ENCODE measurements at regions not wholly inside any gene's neighbourhood (a gene's known extent, or its start where the extent isn't known, plus 50 kb on each side); places are given as distances from the start of the nearest gene placed in this dataset.

DNA sequence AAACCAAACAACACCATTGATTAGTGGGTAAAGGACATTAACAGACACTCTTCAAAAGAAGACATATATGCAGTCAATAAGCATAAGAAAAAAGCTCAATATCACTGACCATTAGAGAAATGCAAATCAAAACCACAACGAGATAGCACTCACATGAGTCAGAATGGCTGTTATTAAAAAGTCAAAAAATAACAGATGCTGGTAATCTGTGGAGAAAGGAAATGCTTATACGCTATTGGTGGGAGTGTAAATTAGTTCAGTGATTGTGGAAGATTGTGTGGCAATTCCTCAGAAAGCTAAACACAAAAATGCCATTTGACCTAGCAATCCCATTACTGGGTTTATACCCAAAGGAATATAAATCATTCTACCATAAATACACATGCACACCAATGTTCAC lies 182.6 kb downstream of the TRPC6 start:
- DNase-seq = no peak

GRCh38 chr11:101397979-101398378 lies 185.8 kb downstream of the TRPC6 start:
- DNase-seq = no peak

DNA sequence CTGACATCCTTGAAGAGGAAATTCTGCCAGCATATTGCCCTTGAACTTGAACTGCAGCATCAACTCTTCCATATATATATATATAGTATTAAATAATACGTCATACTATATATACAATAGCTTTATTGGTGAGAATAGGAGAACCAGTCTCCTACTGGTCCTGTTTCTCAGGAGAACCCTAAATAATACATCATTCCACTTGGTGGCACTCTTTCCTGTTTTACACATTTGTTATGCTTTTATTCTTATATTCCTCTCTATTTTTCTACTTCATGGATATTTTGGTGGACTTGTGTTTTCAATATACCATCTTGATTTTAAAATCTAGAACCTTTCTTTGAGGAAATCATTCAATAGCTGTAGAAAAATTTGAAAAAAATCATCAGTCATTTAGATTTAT lies 193.3 kb downstream of the TRPC6 start:
- no peak for DNase-seq

DNA sequence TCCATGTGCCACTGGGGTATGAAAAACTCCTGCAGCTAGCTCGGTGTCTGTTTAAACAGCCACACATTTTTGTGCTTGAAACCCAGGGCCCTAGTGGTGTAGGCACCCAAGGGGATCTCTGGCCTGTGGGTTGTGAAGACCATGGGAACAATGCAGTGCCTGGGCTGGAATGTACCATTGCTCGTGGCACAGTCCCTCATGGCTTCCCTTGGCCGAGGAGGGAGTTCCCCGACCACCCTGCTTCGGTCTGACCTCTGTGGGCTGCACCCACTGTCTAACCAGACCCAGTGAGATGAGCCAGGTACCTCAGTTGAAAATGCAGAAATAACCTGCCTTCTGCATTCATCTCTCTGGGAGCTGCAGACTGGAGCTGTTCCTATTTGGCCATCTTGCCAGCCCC lies 214.0 kb downstream of the TRPC6 start:
- no peak for DNase-seq

DNA sequence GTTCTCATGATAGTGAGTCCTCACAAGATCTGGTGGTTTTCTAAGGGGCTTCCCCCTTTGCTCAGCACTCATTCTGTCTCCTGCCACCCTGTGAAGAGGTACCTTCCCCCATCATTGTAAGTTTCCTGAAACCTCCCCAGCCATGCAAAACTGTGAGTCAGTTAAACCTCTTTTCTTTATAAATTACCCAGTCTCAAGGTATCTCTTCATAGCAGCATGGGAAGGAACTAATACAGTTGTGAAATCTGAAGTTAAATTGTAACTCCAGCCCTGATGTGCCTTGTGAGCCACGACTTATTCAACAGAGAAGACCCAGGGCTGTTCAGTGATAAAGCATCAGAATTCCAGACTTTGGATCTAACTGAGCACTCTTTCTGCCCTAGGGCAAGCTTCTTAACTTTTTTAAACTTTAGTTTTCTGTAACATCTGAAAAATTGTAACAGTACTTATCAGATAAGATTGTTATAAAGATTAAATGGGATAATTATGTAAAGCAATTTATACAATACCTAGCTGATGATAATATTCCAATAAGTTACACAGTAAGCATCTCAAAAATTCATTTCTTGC lies 220.0 kb downstream of the TRPC6 start:
- no peak for DNase-seq

DNA sequence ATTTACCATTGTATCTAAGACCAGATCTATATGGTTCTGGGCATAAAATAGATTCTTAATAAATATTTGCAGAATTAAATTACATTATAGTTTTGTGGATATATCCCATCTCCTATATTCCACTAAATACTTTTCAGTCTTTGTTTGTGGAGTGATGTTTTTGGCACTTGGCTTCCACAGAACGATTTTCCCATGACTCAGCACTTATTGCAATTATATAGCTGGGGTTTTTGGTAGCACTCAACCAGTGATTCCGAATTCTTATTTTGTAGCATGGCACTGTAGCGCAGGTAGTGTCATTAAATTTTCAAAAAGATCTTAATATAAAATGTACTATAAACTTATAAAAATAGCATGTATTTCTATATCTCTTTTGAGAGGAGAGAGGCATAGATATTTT lies 221.2 kb downstream of the TRPC6 start:
- no peak for DNase-seq

GRCh38 chr11:101357771-101358170 lies 226.0 kb downstream of the TRPC6 start:
- DNase-seq = no peak

DNA sequence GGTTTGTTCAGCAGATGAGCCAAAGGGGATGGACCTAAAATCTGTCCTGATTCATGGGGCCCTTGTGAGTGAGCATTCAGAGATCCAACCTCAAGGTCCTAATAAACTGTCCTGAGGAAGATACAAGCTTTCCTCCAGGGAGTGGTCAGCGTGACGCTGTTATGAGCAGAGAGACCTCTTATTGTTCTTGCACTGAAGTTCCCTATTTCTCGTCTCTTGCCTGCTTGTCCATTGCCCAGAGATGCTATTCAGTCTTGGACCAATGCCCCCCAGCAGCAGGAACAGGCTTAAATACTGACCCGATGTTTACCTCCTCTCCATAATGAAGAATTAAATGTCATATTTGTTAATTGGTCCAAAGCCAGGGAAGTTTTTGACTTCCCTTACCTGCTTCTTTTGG lies 225.2 kb upstream of the PGR start:
- DNase-seq = no peak

DNA sequence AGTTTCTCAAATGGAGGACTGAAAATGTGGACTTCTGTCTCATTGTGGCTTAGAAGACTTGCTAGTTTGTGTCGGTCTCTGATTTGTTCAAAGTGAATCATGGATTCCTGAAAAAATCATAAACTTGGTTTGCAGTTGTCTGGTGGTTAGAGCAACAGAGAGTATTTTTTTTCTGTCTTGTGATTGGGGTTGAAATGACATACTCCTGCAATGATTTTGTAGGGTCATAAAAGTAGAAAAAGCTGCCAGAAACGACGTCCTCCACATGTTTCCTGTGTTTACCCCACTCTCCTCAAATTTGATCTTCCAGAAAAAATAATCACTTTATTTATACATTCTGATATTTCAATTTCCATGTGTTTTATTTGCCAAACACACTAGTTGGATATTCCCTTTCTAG lies 219.2 kb upstream of the PGR start:
- DNase-seq = no peak

GRCh38 chr11:101346591-101346990 lies 217.0 kb upstream of the PGR start:
- DNase-seq = no peak

DNA sequence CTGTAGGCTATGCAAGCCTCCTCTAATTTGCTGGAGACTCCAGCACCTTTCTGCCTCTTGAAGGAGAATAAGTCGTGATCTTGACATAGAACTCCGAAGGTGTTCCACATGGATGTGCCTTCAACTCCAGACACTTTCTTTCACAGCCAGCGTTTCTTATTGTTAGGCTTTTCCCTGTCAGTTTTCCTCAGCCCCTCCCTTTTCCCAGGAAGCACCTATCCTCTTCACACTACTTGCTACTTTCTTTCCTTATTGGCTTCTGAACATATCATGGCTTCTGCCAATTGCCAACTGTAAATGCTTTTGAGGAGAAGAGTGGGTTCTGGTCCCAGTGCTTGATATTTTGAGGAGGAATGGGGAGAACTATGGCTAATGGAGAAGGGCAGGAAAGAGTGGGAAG lies 216.3 kb upstream of the PGR start:
- DNase-seq = no peak

DNA sequence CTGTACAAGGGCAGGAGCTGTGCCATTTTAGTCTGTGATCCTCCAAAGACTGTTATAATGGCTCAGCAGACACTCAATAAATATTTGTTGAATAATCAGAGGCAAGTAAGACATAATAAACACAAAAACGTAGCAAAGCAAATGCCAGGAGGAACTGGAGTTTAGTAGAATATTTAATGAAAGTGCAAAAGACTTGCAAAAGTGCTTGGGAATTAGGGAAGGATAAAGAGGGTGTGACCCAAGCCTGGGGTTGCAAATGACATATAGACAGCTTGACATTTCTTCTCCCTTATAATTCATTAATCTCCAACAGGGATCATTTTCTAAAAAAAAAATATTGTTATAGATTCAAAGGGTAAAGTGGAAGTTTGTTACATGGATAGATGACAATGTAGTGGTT lies 212.7 kb upstream of the PGR start:
- no peak for DNase-seq

- no peak for DNase-seq
Measured at GRCh38 chr11:101341578-101341977, 212.0 kb upstream of the PGR start.

GRCh38 chr11:101336858-101337257 lies 207.2 kb upstream of the PGR start:
- DNase-seq = peak; percentile 81

DNA sequence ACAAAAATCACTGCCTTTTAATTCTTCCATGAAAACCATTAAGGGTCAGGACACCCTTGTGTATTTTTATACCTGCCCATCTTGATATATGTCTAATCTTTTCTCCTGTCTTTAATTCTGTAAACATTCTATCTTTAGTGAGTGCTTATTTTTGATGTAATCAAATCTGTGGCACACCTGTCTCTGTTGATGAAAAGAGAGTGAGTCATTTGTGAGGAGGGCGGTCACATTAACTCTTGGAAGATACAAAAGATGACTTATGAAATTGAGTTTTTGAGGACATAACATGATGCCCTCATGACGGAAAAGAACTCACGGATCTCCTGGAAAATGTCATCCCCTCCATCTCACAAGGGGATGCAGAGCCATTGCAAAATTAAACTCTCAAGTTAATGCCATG lies 206.5 kb upstream of the PGR start:
- DNase-seq = peak; percentile 47

- DNase-seq = no peak
Measured at GRCh38 chr11:101334581-101334980, 205.0 kb upstream of the PGR start.

DNA sequence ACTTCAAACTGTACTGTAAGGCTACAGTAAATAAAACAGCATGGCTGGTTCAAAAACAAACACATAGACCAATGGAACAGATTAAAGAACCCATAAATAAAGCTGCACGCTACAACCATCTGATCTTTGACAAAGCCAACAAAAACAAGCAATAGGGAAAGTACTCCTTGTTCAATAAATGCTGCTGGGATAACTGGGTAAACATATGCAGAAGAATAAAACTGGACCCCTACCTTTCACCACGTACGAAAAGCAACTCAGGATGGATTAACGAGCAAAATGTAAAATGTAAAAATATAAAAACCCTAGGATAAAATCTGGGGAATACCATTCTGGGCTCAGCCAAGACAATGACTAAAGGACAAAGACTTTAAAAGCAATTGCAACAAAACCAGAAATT lies 201.8 kb upstream of the PGR start:
- DNase-seq = no peak

DNA sequence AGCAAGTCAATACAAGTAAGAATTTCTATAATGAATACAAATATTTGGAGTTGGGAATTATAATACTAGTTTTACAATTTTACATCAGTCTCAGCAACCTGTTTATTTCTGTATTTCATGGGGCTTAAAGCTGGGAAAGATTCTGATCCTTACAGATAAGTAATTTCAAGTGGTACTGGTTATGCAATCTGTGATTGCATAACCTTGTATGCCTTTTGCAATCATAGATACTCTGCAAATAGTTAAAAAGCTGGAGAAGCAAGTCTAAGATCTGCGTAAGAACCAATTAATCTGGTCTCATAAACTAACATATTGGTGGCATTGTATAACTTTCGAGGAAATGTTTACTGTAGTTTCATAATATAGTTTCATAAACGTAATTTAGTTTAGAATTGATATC lies 198.3 kb upstream of the PGR start:
- DNase-seq = no peak

DNA sequence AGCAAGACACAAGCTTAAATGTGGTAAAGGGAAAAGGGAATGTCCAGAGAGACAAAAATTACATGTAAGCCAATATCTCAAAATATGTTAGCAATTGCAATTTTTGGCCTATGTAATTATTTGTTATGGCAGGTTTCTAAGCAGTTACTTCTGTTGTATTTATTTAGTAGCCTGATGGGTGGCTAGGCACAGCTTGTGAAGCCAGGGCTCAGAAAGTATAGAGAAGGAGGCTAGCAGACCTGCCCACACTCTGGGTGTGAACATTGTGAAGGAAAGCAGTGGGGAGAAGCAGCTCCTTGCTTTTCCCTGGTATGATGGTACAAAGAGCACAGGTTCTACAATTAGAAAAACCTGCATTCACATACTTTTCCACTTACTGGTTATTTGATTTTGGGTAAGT lies 196.5 kb upstream of the PGR start:
- DNase-seq = no peak

DNA sequence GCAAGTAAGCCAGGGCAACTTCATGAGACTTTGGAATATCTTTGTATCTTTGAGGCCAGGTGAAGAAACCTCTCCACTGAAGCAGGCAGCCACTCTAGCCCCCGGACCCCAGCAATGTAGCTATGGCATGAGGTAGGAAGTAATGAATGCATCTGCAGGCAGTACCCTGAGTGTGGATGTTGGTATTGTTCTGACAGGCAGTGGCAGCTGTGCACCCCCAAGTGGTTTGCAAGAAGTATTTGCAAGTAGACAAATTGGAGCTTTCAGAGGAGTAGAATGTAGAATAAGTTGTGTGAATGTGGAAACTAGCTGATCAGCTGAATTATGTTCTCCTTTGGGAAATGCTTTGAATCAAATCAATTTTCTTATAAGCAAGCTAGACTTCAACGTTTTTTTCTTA lies 194.4 kb upstream of the PGR start:
- DNase-seq = no peak

DNA sequence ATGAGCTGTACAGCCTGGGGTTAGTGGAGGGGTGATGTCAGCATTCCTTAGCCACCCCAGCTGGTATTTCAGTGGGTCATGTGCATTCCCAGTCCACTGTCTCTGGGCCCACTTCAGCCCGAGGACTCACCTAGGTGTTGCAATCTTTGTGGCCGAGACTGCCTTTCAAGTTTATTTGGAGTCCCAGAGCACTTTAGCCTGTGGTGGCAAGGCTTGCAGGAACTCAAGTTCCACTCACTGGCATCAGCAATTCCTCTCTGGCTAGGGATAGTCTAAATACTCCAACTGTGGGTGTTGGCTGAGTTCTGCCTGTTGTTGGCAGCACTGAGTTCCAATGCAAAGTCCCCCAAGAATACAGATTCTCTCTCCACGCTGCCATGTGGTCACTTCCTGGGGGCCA lies 191.6 kb upstream of the PGR start:
- no peak for DNase-seq

DNA sequence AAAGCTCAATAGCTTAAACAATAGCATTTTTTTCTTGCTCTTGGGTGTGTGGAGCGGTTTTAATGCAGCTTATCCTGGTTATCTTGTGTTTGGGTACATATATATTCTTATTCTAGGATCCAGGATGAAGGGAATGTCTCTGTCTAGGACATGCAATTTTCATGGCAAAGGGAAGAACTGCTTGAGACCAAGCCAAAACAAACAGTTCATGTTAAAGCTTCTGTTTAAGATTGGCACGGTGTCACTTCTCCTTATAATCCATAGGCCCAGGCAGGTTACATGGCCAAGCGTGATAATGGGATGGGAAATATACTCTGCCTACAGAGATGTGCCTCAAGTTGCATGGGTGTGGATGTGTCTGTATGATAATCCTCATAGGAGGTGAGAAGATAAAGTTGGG lies 177.1 kb upstream of the PGR start:
- no peak for DNase-seq

DNA sequence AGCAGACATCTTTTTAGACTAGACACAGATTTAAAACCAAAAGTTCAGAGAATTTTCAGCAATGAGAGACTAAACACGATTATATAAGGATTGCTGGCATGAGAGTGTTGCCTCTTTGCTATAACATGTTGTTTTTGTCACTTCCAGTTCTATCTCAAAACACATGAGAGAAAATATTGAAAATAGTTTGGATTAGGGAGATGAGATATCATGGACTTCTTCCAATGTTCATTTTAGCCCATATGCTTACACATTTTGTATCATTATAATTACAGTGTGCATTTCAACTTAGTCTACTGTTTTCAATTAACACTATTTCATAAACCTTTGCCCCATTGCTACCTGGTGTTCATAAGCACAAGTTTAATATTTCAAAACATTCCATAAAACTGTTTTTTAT lies 175.9 kb upstream of the PGR start:
- no peak for DNase-seq

DNA sequence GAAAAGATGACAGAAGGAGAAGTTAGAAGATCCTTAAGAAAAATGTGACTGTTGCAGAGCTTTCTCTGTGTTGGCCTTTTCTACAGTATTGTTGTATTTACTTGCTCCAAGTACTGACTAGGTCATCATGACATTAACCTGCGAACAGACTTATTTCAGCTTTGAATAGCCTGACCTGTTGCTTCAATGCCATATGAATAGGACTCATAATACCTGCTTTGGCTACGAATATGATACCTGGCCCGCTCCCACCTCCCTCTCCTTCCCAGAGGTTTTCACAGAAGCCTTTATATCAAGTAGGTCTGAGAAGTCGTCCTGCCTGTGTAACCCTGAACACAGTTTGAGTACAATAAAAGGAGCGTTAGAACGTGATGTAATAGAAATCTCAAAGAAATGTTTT lies 169.6 kb upstream of the PGR start:
- DNase-seq = no peak

- DNase-seq = no peak
Measured at GRCh38 chr11:101296896-101297295, 167.3 kb upstream of the PGR start.

GRCh38 chr11:101292661-101293240 lies 163.1 kb upstream of the PGR start:
- no peak for DNase-seq
